OCI-LY7 (cell line): ENCODE measurements at regions not wholly inside any gene's neighbourhood (a gene's known extent, or its start where the extent isn't known, plus 50 kb on each side); places are given as distances from the start of the nearest gene placed in this dataset.

Experiments used
- BruUV-seq: library from RNA; stranded (reverse); fragments of 400-500 nt; replicated peaks from 2 replicates; lab custom pipeline; 2021; lab: Mats Ljungman, UMichigan
- CTCF ChIA-PET: fragments of 300-600 bp; sonication (Branson Sonifier 250); formaldehyde crosslinking; loops from one replicate; lab custom pipeline; 2022; ENCODE audit warnings: antibody characterized with exemption; ENCODE audit not compliant: unreplicated experiment; lab: Charles Lee
- POLR2A ChIA-PET: fragments of 300-600 bp; sonication (Branson Sonifier 250); formaldehyde crosslinking; loops from one replicate; lab custom pipeline; 2022; ENCODE audit warnings: antibody characterized with exemption; lab: Charles Lee
- DNase-seq: peaks from one replicate; pipeline ENCODE4 v3.0.0-alpha.2; 2015; ENCODE audit warnings: low spot score
- H2AFZ ChIP-seq: fragments of 200-600 bp; sonication (generic), shearing (Covaris generic); 2 replicates; pipeline ENCODE4 v1.6.1; 2014; ENCODE audit warnings: mild to moderate bottlenecking, antibody characterized with exemption, low read length, moderate library complexity
- H3K27ac ChIP-seq: fragments of 200-600 bp; sonication (generic); 2 replicates; pipeline ENCODE4 v1.5.1; 2014; ENCODE audit warnings: mixed run types, low read depth, mild to moderate bottlenecking, moderate library complexity, low read length, inconsistent platforms; ENCODE audit not compliant: poor library complexity, severe bottlenecking
- H3K36me3 ChIP-seq: fragments of 200-600 bp; sonication (generic); 2 replicates; pipeline ENCODE4 v1.6.1; 2014; ENCODE audit warnings: mild to moderate bottlenecking, antibody characterized with exemption, low read length, moderate library complexity, mixed read lengths; ENCODE audit not compliant: insufficient read depth
- H3K4me1 ChIP-seq: fragments of 200-600 bp; sonication (generic); 2 replicates; pipeline ENCODE4 v1.5.1; 2014; ENCODE audit warnings: mild to moderate bottlenecking, low read length; ENCODE audit not compliant: insufficient read depth, poor library complexity, severe bottlenecking
- H3K4me2 ChIP-seq: fragments of 200-600 bp; sonication (generic); 2 replicates; pipeline ENCODE4 v1.6.1; 2014; ENCODE audit warnings: mild to moderate bottlenecking, low read length
- H3K4me3 ChIP-seq: fragments of 200-600 bp; sonication (generic); 2 replicates; pipeline ENCODE4 v1.5.1; 2014; ENCODE audit warnings: mild to moderate bottlenecking, low read depth, low read length; ENCODE audit not compliant: poor library complexity, severe bottlenecking
- H3K79me2 ChIP-seq: fragments of 200-600 bp; sonication (generic); 2 replicates; pipeline ENCODE4 v1.6.1; 2016; ENCODE audit warnings: low read depth, mild to moderate bottlenecking, low read length, moderate library complexity, mixed read lengths; ENCODE audit not compliant: insufficient read depth
- H3K9me2 ChIP-seq: fragments of 200-600 bp; sonication (generic); 2 replicates; pipeline ENCODE4 v1.6.1; 2016; ENCODE audit warnings: mild to moderate bottlenecking, low read length, mixed read lengths; ENCODE audit not compliant: insufficient read depth
- H3K9me3 ChIP-seq: fragments of 200-600 bp; sonication (generic); 2 replicates; pipeline ENCODE4 v1.6.1; 2014; ENCODE audit warnings: mild to moderate bottlenecking, mixed run types, low read length, mixed read lengths
- H4K20me1 ChIP-seq: fragments of 200-600 bp; sonication (generic); 2 replicates; pipeline ENCODE4 v1.6.1; 2014; ENCODE audit warnings: mild to moderate bottlenecking, antibody characterized with exemption, low read length, moderate library complexity, mixed read lengths; ENCODE audit not compliant: insufficient read depth
- CTCF ChIP-seq: fragments of 200-600 bp; sonication (generic); conservative IDR thresholded peaks from 2 replicates; pipeline ENCODE4 v1.5.1; 2014; ENCODE audit warnings: mild to moderate bottlenecking, antibody characterized with exemption, low read length, moderate library complexity, mixed read lengths
- EZH2phosphoT487 ChIP-seq: fragments of 200-600 bp; sonication (generic); IDR thresholded peaks from 2 replicates; pipeline ENCODE4 v1.6.1; 2018; ENCODE audit warnings: low read depth, borderline replicate concordance, mild to moderate bottlenecking, mixed run types, antibody characterized with exemption, low read length, moderate library complexity, mixed read lengths
- intact Hi-C: fragments of 100-400 bp; cut with micrococcal nuclease; formaldehyde crosslinking; loops from one replicate; pipeline ENCODE4 v1.10.0; 2022; ENCODE audit not compliant: unreplicated experiment

- Histone ChIP-seq H3K4me1 (no peaks in the 10 kb centered on the region), H4K20me1 (no peaks in the 10 kb centered on the region), H2AFZ (no peak overlapping the region), H3K36me3 (no peaks in the 10 kb centered on the region), H3K79me2 (no peaks in the 10 kb centered on the region), H3K4me3 (no peak overlapping the region), H3K9me2 (no peaks in the 10 kb centered on the region; the same call in 1 of the 2 replicates), H3K4me2 (no peak overlapping the region), H3K27ac (no peak overlapping the region), H3K9me3 (no peaks in the 10 kb centered on the region)
- intact Hi-C loops: no loop called here
- ChIA-PET POLR2A (no interaction called here), CTCF (no interaction called here)
- no peak for DNase-seq
- TF ChIP-seq EZH2phosphoT487: no peak
- no peak for TF ChIP-seq CTCF
- no TSS peak for BruUV-seq
Observed at GRCh38 chr5:74301576-74301975, 339.0 kb downstream of the ENC1 start.

GRCh38 chr5:74300808-74301389 lies 339.6 kb downstream of the ENC1 start:
- Histone ChIP-seq H3K4me1 (no peaks in the 10 kb centered on the region), H3K36me3 (no peaks in the 10 kb centered on the region), H3K4me3 (no peak overlapping the region), H3K4me2 (no peak overlapping the region), H4K20me1 (no peaks in the 10 kb centered on the region), H3K27ac (no peak overlapping the region), H3K79me2 (no peaks in the 10 kb centered on the region), H3K9me3 (no peaks in the 10 kb centered on the region), H2AFZ (no peak overlapping the region), H3K9me2 (no peaks in the 10 kb centered on the region; the same call in 1 of the 2 replicates)
- no TSS peak for BruUV-seq
- intact Hi-C loops: no loop called here
- ChIA-PET POLR2A (no interaction called here), CTCF (no interaction called here)
- TF ChIP-seq EZH2phosphoT487 (no peak), CTCF (no peak)
- DNase-seq: no peak

GRCh38 chr5:74299833-74300232 lies 340.7 kb downstream of the ENC1 start:
- TF ChIP-seq EZH2phosphoT487 (no peak), CTCF (no peak)
- POLR2A ChIA-PET: no interaction called here
- no TSS peak for BruUV-seq
- CTCF ChIA-PET: no interaction called here
- DNase-seq: no peak
- Histone ChIP-seq H3K79me2 (no peaks in the 10 kb centered on the region), H3K4me3 (no peak overlapping the region), H4K20me1 (no peaks in the 10 kb centered on the region), H3K9me2 (no peaks in the 10 kb centered on the region), H3K27ac (no peak overlapping the region), H3K36me3 (no peaks in the 10 kb centered on the region), H3K9me3 (no peaks in the 10 kb centered on the region), H3K4me2 (no peak overlapping the region), H2AFZ (no peak overlapping the region), H3K4me1 (no peaks in the 10 kb centered on the region)
- intact Hi-C loops: loop anchor here (10.0 kb wide), 1 partner anchor 345 kb away; the partner anchor contains the start of gene ENC1
